Fibroblast of lung (primary cell): ENCODE measurements at regions not wholly inside any gene's neighbourhood (a gene's known extent, or its start where the extent isn't known, plus 50 kb on each side); places are given as distances from the start of the nearest gene placed in this dataset.

ENCODE experiments used
- DNase-seq, 2 donors: peaks; one replicate each; pipeline versions ENCODE4 v3.0.0 to v3.0.0-alpha.2; 2010; ENCODE audit warnings: low read depth in 2 of 2
- H2AFZ ChIP-seq: 2 replicates; pipeline ENCODE4 v1.5.1; 2012; ENCODE audit warnings: low read length, control low read depth, inconsistent platforms
- H3K27ac ChIP-seq: 2 replicates; pipeline ENCODE4 v1.5.1; 2011; ENCODE audit warnings: low read length, control low read depth; ENCODE audit not compliant: insufficient read depth
- H3K27me3 ChIP-seq: 2 replicates; pipeline ENCODE4 v1.5.1; 2011; ENCODE audit warnings: mild to moderate bottlenecking, low read length; ENCODE audit not compliant: control insufficient read depth, insufficient read depth
- H3K36me3 ChIP-seq: 2 replicates; pipeline ENCODE4 v1.5.1; 2011; ENCODE audit warnings: low read length; ENCODE audit not compliant: control insufficient read depth, insufficient read depth
- H3K4me1 ChIP-seq: 2 replicates; pipeline ENCODE4 v1.5.1; 2011; ENCODE audit warnings: low read length; ENCODE audit not compliant: control insufficient read depth, insufficient read depth; ENCODE audit errors: extremely low read depth
- H3K4me2 ChIP-seq: 2 replicates; pipeline ENCODE4 v1.5.1; 2011; ENCODE audit warnings: low read length, control low read depth; ENCODE audit not compliant: insufficient read depth; ENCODE audit errors: extremely low read depth
- H3K4me3 ChIP-seq, 4 experiments: fragments of 200-600 bp in 1 of 4; sonication (generic) in 1 of 4; replicated peaks in 1 of 4; 2 replicates each; pipeline ENCODE4 v1.5.1; 2011 to 2016; ENCODE audit warnings: low read length in 4 of 4, low read depth in 3 of 4, mild to moderate bottlenecking in 3 of 4, control low read depth in 2 of 4, inconsistent platforms in 1 of 4, mixed read lengths in 1 of 4; ENCODE audit not compliant: insufficient read depth in 1 of 4; ENCODE audit errors: control extremely low read depth in 1 of 4
- H3K79me2 ChIP-seq: 2 replicates; pipeline ENCODE4 v1.5.1; 2012; ENCODE audit warnings: mild to moderate bottlenecking, low read length, inconsistent platforms; ENCODE audit not compliant: control insufficient read depth, insufficient read depth
- H3K9ac ChIP-seq: 2 replicates; pipeline ENCODE4 v1.5.1; 2011; ENCODE audit warnings: mild to moderate bottlenecking, low read length, control low read depth; ENCODE audit not compliant: insufficient read depth
- H3K9me3 ChIP-seq: 2 replicates; pipeline ENCODE4 v1.5.1; 2012; ENCODE audit warnings: low read depth, low read length; ENCODE audit not compliant: control insufficient read depth, insufficient read depth
- H4K20me1 ChIP-seq: 2 replicates; pipeline ENCODE4 v1.5.1; 2011; ENCODE audit warnings: low read length; ENCODE audit not compliant: control insufficient read depth, insufficient read depth; ENCODE audit errors: extremely low read depth
- CTCF ChIP-seq, 2 donors: IDR thresholded peaks in 1 of 2; conservative IDR thresholded peaks in 1 of 2; 1 replicate in 1 of 2; 2 replicates in 1 of 2; pipeline ENCODE4 v1.5.1; 2011 to 2012; ENCODE audit warnings: low read length in 2 of 2, control low read depth in 1 of 2, inconsistent platforms in 1 of 2, low read depth in 1 of 2, mild to moderate bottlenecking in 1 of 2
- EZH2 ChIP-seq: IDR thresholded peaks from 2 replicates; pipeline ENCODE4 v1.5.1; 2012; ENCODE audit warnings: low read length, control low read depth, mild to moderate bottlenecking; ENCODE audit errors: missing control alignments

- H3K9ac ChIP-seq, result no peak overlapping the region
- peaks cover 2% of the 10 kb centered on the region for H3K4me1 ChIP-seq
- H3K4me2 ChIP-seq, result no peak overlapping the region
- no peak for DNase-seq
- TF ChIP-seq CTCF (conservative IDR thresholded peaks at IDR 0.05 in 1 of 2, IDR thresholded peaks at IDR 0.05 in 1 of 2; ENCODE audit: low read depth in 1 of 2, low read length in 2 of 2), result no peak
- H3K4me3 ChIP-seq, result no peak overlapping the region
- no peaks in the 10 kb centered on the region for H3K9me3 ChIP-seq
- no peak overlapping the region for H2AFZ ChIP-seq
- no peaks in the 10 kb centered on the region for H4K20me1 ChIP-seq
- H3K27me3 ChIP-seq, result no peaks in the 10 kb centered on the region
- H3K79me2 ChIP-seq, result no peaks in the 10 kb centered on the region
- H3K27ac ChIP-seq, result no peak overlapping the region
- H3K36me3 ChIP-seq, result no peaks in the 10 kb centered on the region
Observed at GRCh38 chr14:73800970-73801515, 50.6 kb upstream of the PTGR2 start.

- Histone ChIP-seq H3K27me3 (no peaks in the 10 kb centered on the region), H3K9ac (no peak overlapping the region), H3K36me3 (no peaks in the 10 kb centered on the region), H2AFZ (no peak overlapping the region), H3K79me2 (no peaks in the 10 kb centered on the region), H3K9me3 (no peaks in the 10 kb centered on the region), H3K4me2 (no peak overlapping the region), H3K4me3 (no peak overlapping the region), H3K4me1 (peaks cover 18% of the 10 kb centered on the region), H3K27ac (no peak overlapping the region), H4K20me1 (no peaks in the 10 kb centered on the region)
- no peak for TF ChIP-seq CTCF (conservative IDR thresholded peaks at IDR 0.05 in 1 of 2, IDR thresholded peaks at IDR 0.05 in 1 of 2; ENCODE audit: low read depth in 1 of 2, low read length in 2 of 2)
- TF ChIP-seq EZH2, result no peak
- DNase-seq, result no peak
Observed at GRCh38 chr14:73797543-73798265, 53.9 kb upstream of the PTGR2 start.

- no peaks in the 10 kb centered on the region for H3K27me3 ChIP-seq
- H3K27ac ChIP-seq, result no peak overlapping the region
- H3K4me2 ChIP-seq, result no peak overlapping the region
- H3K4me3 ChIP-seq, result no peak overlapping the region
- no peaks in the 10 kb centered on the region for H3K79me2 ChIP-seq
- H3K36me3 ChIP-seq, result no peaks in the 10 kb centered on the region
- peak in 1 of 2 donors; percentile 81 for DNase-seq
- H3K4me1 ChIP-seq, result peaks cover 18% of the 10 kb centered on the region
- no peaks in the 10 kb centered on the region for H4K20me1 ChIP-seq
- H2AFZ ChIP-seq, result no peak overlapping the region
- TF ChIP-seq EZH2 (no peak), CTCF (conservative IDR thresholded peaks at IDR 0.05 in 1 of 2, IDR thresholded peaks at IDR 0.05 in 1 of 2; ENCODE audit: low read depth in 1 of 2, low read length in 2 of 2) (no peak)
- H3K9me3 ChIP-seq, result no peaks in the 10 kb centered on the region
- H3K9ac ChIP-seq, result no peak overlapping the region
Observed at GRCh38 chr14:73796893-73797542, 54.6 kb upstream of the PTGR2 start.
